ENCODE measurements at regions not wholly inside any gene's neighbourhood (a gene's known extent, or its start where the extent isn't known, plus 50 kb on each side); places are given as distances from the start of the nearest gene placed in this dataset.

DNA sequence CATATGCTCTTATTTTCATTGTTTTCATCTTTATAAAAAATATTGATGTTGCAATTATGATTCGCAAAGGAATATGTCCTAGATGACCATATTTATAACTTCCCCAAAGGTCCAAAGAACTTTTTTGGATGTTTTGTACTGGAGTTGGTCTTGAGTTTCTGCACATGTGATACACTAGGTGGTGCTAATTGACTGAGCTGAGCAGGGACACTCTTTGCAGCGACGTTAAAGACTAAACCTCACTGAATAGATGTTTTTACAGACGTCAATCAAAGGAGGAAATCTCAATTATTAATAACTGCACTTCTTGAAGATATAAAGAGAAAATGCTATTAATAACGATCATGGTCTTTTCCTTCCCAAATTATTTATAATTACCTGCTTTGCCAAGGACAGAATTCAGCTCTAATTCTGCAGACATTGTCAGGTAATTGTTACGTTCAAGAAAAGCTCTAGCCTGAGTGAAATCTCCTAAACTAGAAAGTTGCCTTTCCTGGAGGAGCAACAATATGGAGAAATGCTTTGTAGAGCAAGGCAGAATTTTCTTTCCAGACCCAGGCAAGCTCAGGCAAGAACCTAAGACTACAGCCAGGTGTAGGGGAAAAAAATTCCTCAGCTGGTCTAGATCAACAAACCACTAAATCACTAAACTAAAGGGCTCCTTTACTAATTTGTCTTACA, 119.3 kb upstream of the RBBP8 start:
- Histone ChIP-seq H3K9me2 (ENCODE audit: insufficient read depth, low read length) (no peaks in the 10 kb centered on the region), H3K9ac (ENCODE audit: low read length) (no peak overlapping the region), H2AFZ (ENCODE audit: low read depth, low read length) (no peak overlapping the region), H3F3A (ENCODE audit: insufficient read depth, low read length, poor library complexity, severe bottlenecking) (no peaks in the 10 kb centered on the region), H4K20me1 (ENCODE audit: insufficient read depth) (no peaks in the 10 kb centered on the region), H3K4me2 (ENCODE audit: low read length) (no peak overlapping the region), H3K9me3 (ENCODE audit: low read length) (no peaks in the 10 kb centered on the region), H3K27ac (ENCODE audit: low read length) (no peak overlapping the region), H3K4me3 (ENCODE audit: low read length) (no peak overlapping the region), H3K79me2 (replicated peaks; ENCODE audit: insufficient read depth, low read length) (no peaks in the 10 kb centered on the region), H3K27me3 (ENCODE audit: insufficient read depth, low read depth, low read length) (peaks cover 4% of the 10 kb centered on the region), H3K36me3 (ENCODE audit: insufficient read depth, low read length) (no peaks in the 10 kb centered on the region)
- TF ChIP-seq, protein P1, sequence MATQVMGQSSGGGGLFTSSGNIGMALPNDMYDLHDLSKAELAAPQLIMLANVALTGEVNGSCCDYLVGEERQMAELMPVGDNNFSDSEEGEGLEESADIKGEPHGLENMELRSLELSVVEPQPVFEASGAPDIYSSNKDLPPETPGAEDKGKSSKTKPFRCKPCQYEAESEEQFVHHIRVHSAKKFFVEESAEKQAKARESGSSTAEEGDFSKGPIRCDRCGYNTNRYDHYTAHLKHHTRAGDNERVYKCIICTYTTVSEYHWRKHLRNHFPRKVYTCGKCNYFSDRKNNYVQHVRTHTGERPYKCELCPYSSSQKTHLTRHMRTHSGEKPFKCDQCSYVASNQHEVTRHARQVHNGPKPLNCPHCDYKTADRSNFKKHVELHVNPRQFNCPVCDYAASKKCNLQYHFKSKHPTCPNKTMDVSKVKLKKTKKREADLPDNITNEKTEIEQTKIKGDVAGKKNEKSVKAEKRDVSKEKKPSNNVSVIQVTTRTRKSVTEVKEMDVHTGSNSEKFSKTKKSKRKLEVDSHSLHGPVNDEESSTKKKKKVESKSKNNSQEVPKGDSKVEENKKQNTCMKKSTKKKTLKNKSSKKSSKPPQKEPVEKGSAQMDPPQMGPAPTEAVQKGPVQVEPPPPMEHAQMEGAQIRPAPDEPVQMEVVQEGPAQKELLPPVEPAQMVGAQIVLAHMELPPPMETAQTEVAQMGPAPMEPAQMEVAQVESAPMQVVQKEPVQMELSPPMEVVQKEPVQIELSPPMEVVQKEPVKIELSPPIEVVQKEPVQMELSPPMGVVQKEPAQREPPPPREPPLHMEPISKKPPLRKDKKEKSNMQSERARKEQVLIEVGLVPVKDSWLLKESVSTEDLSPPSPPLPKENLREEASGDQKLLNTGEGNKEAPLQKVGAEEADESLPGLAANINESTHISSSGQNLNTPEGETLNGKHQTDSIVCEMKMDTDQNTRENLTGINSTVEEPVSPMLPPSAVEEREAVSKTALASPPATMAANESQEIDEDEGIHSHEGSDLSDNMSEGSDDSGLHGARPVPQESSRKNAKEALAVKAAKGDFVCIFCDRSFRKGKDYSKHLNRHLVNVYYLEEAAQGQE (IDR thresholded peaks at IDR 0.05; ENCODE audit: borderline replicate concordance), result no peak
- peak; percentile 86 for TF ChIP-seq SMC3 (conservative IDR thresholded peaks at IDR 0.05; ENCODE audit: poor library complexity)
- TF ChIP-seq, protein P2, sequence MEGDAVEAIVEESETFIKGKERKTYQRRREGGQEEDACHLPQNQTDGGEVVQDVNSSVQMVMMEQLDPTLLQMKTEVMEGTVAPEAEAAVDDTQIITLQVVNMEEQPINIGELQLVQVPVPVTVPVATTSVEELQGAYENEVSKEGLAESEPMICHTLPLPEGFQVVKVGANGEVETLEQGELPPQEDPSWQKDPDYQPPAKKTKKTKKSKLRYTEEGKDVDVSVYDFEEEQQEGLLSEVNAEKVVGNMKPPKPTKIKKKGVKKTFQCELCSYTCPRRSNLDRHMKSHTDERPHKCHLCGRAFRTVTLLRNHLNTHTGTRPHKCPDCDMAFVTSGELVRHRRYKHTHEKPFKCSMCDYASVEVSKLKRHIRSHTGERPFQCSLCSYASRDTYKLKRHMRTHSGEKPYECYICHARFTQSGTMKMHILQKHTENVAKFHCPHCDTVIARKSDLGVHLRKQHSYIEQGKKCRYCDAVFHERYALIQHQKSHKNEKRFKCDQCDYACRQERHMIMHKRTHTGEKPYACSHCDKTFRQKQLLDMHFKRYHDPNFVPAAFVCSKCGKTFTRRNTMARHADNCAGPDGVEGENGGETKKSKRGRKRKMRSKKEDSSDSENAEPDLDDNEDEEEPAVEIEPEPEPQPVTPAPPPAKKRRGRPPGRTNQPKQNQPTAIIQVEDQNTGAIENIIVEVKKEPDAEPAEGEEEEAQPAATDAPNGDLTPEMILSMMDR (IDR thresholded peaks at IDR 0.05; ENCODE audit: poor library complexity, severe bottlenecking), result peak; percentile 83
- TF ChIP-seq RAD21 (conservative IDR thresholded peaks at IDR 0.05), result peak; percentile 89

DNA sequence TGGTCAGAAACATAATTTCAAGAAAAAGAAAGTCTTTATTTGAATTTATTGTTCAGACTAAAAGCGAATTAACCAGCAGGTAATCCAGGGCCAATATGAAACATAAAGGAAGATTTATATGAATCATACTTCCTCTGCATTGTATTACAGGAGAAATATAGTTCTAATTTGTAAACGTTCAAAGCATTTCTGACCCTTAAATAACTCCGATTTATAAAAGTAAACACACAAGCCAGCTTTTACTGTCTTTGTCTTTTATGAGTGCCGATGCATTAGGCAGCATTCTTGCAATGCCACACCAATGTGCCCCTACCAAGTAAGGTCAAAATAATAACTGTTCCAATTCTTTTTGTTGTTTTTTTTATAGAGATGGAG, 118.8 kb upstream of the RBBP8 start:
- Histone ChIP-seq H2AFZ (ENCODE audit: low read depth, low read length) (no peak overlapping the region), H3F3A (ENCODE audit: insufficient read depth, low read length, poor library complexity, severe bottlenecking) (no peaks in the 10 kb centered on the region)

More for the DNA sequence above, 118.8 kb upstream of the RBBP8 start:
- TF ChIP-seq POLR2AphosphoS5 (IDR thresholded peaks at IDR 0.05), result no peak
- no peak for TF ChIP-seq EZH2 (IDR thresholded peaks at IDR 0.05; ENCODE audit: borderline replicate concordance, insufficient read depth, low read length, poor library complexity, severe bottlenecking)
- TF ChIP-seq TAF1 (IDR thresholded peaks at IDR 0.05; ENCODE audit: low read depth), result no peak
- no peak for TF ChIP-seq EP300 (conservative IDR thresholded peaks at IDR 0.05; ENCODE audit: poor library complexity, severe bottlenecking)
- no peak for TF ChIP-seq SMC3 (conservative IDR thresholded peaks at IDR 0.05; ENCODE audit: poor library complexity)
- no peak for TF ChIP-seq RAD21 (conservative IDR thresholded peaks at IDR 0.05)
- TF ChIP-seq, protein P2 (IDR thresholded peaks at IDR 0.05; ENCODE audit: poor library complexity, severe bottlenecking), result no peak
- TF ChIP-seq, protein P1 (IDR thresholded peaks at IDR 0.05; ENCODE audit: borderline replicate concordance), result no peak
- no peak for TF ChIP-seq MXI1 (conservative IDR thresholded peaks at IDR 0.05; ENCODE audit: poor library complexity, severe bottlenecking)
- Histone ChIP-seq H4K20me1 (ENCODE audit: insufficient read depth) (no peaks in the 10 kb centered on the region), H3K27me3 (ENCODE audit: insufficient read depth, low read depth, low read length) (peaks cover 4% of the 10 kb centered on the region), H3K4me3 (ENCODE audit: low read length) (no peak overlapping the region), H3K27ac (ENCODE audit: low read length) (no peak overlapping the region), H3K9me3 (ENCODE audit: low read length) (no peaks in the 10 kb centered on the region), H3K4me2 (ENCODE audit: low read length) (no peak overlapping the region), H3K9me2 (ENCODE audit: insufficient read depth, low read length) (no peaks in the 10 kb centered on the region), H3K9ac (ENCODE audit: low read length) (no peak overlapping the region), H3K36me3 (ENCODE audit: insufficient read depth, low read length) (no peaks in the 10 kb centered on the region), H3K79me2 (replicated peaks; ENCODE audit: insufficient read depth, low read length) (no peaks in the 10 kb centered on the region)

Data from neural cell (in vitro differentiated cells).